Erythroblast (primary cell): ENCODE measurements at regions not wholly inside any gene's neighbourhood (a gene's known extent, or its start where the extent isn't known, plus 50 kb on each side); places are given as distances from the start of the nearest gene placed in this dataset.

Source experiments
- DNase-seq, 2 experiments: peaks; one replicate each; lab custom pipeline; 2025; lab: John Stamatoyannopoulos, UW
- GATA1 ChIP-seq: IDR thresholded peaks from 2 replicates; pipeline ENCODE4 v1.6.1; 2011; ENCODE audit warnings: low read depth, mild to moderate bottlenecking, control low read depth, low read length, moderate library complexity
- POLR2A ChIP-seq: IDR thresholded peaks from 2 replicates; pipeline ENCODE4 v1.6.1; 2011; ENCODE audit warnings: mild to moderate bottlenecking, low read length

DNA sequence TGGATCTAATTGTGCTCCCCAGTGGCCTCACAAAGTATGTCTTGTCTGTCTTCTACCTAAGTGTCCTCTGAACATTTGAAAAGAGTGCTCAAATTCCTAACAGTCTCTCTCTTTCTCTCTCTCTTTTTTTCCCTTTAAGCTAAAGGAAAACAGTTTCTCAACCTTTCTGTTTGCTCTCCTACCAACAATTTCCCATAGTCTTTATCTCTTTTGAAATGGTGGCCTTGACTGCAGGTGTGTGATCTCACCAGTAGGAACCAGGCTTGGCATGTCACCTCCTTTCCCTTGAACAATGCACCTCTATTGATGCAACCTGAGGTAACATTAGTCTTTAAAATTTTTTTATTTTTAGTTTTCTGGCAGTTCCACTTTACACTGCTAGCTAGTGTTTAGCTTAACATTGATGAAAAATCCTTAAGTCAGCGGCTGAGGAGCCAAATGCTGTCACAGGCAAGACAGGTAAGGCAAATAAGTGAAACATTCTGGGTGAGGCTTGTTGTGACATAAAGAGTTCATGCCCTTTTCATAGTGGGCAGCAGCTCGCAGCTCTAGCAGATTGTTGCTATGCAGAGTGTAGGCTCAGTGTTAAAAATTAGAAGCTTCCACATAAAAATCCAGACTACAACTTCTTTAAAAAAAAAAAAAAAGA, 273.4 kb downstream of the HAPSTR1 start:
- no peak for DNase-seq
- TF ChIP-seq GATA1 (no peak), POLR2A (no peak)

DNA sequence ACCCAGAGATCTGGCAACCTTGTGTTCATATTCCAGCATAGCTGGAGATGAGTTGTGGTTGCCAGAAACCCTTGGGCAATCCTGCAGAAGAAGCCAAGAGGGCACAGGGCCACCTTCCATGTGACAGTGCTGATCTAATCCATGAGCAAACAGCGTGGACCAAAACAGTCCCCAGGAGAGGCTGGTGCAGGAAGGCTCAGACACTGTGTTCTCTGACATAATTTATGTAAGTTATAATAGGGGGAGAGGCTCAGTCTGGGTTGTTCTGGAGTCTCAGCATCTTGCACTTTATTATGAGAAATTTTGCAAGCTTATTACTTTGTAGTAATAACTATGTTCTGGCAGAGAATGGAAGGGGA, 273.9 kb downstream of the HAPSTR1 start:
- TF ChIP-seq GATA1, result no peak
- no peak for TF ChIP-seq POLR2A

GRCh38 chr16:9366048-9366969, 274.9 kb downstream of the HAPSTR1 start:
- TF ChIP-seq POLR2A (no peak), GATA1 (no peak)
- DNase-seq, result no peak

More for the DNA sequence above, 273.9 kb downstream of the HAPSTR1 start:
- DNase-seq, result no peak

DNA sequence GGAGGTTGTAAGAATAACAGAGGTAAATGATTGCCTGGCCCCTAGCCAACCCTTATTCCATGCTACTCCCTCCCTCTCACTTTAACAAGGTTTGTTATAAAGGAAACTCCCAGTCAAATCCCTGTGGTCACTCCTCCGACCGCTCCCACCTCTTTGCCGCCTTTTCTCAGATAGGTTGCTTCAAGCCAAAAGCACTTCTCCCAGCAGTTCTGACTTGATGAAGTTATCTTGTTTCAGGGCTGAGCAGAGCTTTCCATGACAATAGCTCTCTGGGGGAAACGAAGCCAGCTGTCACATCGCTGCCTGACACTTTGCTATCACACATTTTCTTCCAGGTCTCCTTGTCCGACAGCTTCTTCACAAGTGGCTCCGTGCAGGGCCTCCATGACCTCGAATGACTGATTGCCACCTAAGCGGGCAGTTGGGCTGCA, 278.6 kb downstream of the HAPSTR1 start:
- TF ChIP-seq POLR2A (no peak), GATA1 (no peak)
- DNase-seq, result no peak

DNA sequence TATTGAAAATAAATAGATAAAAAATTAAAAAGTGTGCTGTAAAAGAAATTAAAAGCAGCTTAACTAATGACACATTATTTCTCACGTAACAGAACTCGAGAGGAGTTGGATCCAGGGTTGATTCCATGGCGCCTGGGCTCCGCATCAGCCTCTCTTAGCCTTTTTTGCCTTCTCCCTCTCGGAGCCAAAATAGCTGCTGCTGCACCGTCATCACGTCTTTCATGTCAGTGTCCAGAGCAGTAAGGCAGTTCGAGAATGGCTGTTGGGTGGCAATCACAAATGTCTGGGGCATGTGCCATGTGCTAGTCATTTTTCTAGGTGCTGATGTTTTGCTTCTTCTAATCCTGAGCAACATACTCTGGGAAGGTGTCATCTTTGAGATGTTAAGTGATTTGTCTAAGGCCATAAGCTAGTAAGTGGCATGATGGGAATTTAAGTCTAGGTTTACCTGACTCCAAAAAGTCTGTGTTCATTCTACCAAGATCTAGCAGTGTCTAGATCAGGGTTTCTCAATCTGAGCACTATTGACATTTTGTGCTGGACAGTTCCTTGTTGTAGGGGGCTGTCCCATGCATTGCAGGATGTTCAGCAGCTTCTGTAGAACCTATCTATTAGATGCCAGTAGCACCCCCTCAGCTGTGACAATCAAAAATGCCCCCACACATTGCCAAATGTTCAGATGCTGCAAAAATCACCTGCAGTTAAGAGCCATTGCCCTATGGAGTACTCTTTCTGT, 280.4 kb downstream of the HAPSTR1 start:
- DNase-seq, result no peak
- TF ChIP-seq GATA1 (no peak), POLR2A (no peak)

DNA sequence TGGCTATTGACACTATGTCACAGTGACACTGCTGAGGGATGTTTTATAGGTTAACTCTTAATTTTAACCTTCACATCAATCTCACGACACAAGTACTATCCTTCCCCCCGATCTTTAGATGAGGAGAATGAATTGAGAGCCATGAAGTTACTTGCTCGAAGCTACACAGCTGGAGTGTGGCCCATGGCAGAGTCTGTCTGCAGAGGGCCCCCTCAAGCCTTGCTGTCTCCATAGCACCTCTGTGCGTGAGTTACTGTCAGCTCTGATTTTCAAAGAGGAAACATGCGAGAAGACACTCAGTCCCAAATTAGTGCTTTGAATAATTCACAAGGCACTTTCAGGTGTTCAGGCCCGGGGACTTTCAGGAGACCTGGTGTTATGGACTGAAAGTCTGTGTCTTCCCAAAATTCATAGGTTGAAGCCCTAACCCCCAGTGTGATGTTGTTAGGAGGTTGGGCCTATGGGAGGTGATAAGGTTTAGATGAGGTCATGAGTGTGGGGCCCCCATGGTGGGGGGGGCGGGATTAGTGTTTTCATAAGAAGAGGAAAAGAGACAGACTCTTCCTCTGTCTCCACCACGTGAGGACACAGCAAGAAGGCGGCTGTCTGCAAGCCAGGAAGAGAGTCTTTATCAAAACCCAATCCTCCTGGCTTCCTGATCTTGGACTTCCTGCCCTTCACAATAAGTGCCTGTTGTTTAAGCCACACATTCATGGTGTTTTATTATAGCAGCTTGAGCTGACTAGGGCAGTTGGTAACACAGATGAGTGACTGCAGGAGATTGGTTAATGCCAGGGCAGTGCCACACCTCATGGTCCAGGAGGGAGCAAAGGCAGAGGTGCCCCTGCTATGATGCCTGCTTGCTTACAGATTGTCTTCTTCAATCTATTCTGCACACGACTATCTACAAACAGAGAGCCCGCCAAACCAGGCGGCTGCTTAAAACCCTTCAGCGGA, 281.8 kb downstream of the HAPSTR1 start:
- DNase-seq, result no peak
- no peak for TF ChIP-seq GATA1
- TF ChIP-seq POLR2A, result no peak

GRCh38 chr16:9374061-9374460, 282.6 kb downstream of the HAPSTR1 start:
- DNase-seq, result no peak
- no peak for TF ChIP-seq GATA1
- TF ChIP-seq POLR2A, result no peak

GRCh38 chr16:9378876-9379275, 287.4 kb downstream of the HAPSTR1 start:
- TF ChIP-seq POLR2A, result no peak
- no peak for TF ChIP-seq GATA1
- DNase-seq, result no peak

- DNase-seq, result no peak
- no peak for TF ChIP-seq GATA1
- TF ChIP-seq POLR2A, result no peak
Measured at GRCh38 chr16:9380221-9380620, 288.8 kb downstream of the HAPSTR1 start.

- TF ChIP-seq GATA1 (no peak), POLR2A (no peak)
- no peak for DNase-seq
Measured at GRCh38 chr16:9381399-9381798, 290.0 kb downstream of the HAPSTR1 start.

GRCh38 chr16:9381905-9382304, 290.5 kb downstream of the HAPSTR1 start:
- TF ChIP-seq POLR2A (no peak), GATA1 (no peak)
- no peak for DNase-seq

GRCh38 chr16:9383281-9383680, 291.8 kb downstream of the HAPSTR1 start:
- TF ChIP-seq POLR2A (no peak), GATA1 (no peak)
- DNase-seq, result no peak

DNA sequence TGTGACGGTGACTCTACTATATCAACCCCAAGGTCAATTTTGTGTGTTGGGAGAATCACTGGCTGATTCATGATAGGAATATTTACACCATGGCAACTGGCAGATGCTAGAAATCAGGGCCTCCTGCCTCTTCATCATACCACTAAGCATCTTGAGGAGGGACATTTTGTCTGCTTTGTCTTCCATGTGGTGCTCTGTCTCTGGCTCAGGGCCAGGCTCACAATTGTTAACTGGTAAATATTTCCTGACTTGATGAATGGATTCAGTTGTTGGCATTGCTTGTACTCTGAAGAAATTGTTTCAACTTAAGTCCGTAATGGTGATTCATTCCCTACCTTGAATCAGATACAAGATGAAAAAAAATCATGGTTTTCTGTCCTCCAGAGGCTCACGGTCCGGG, 292.7 kb downstream of the HAPSTR1 start:
- no peak for DNase-seq
- TF ChIP-seq GATA1, result no peak
- TF ChIP-seq POLR2A, result no peak
